ENCODE measurements at regions not wholly inside any gene's neighbourhood (a gene's known extent, or its start where the extent isn't known, plus 50 kb on each side); places are given as distances from the start of the nearest gene placed in this dataset.

- DNase-seq (ENCODE audit: low read depth), result no peak
Observed at GRCh38 chr6:21648475-21649050, 55.0 kb downstream of the SOX4 start.

GRCh38 chr6:21653323-21653722, 59.8 kb downstream of the SOX4 start:
- no peak for DNase-seq (ENCODE audit: low read depth)

- no peak for DNase-seq (ENCODE audit: low read depth)
Observed at GRCh38 chr6:21653905-21654304, 60.4 kb downstream of the SOX4 start.

- DNase-seq (ENCODE audit: low read depth), result no peak
Observed at GRCh38 chr6:21654361-21654760, 60.8 kb downstream of the SOX4 start.

- no peak for DNase-seq (ENCODE audit: low read depth)
Observed at GRCh38 chr6:21663966-21664313, 70.4 kb downstream of the SOX4 start.

GRCh38 chr6:21664314-21665109, 71.0 kb downstream of the SOX4 start:
- DNase-seq (ENCODE audit: low read depth), result no peak

- DNase-seq (ENCODE audit: low read depth), result no peak
Observed at GRCh38 chr6:21665110-21665391, 71.5 kb downstream of the SOX4 start.

GRCh38 chr6:21665392-21666200, 72.0 kb downstream of the SOX4 start:
- no peak for DNase-seq (ENCODE audit: low read depth)

GRCh38 chr6:21666201-21666691, 72.7 kb downstream of the SOX4 start:
- no peak for DNase-seq (ENCODE audit: low read depth)

GRCh38 chr6:21666853-21667681, 73.5 kb downstream of the SOX4 start:
- DNase-seq (ENCODE audit: low read depth), result no peak

GRCh38 chr6:21668795-21669194, 75.2 kb downstream of the SOX4 start:
- DNase-seq (ENCODE audit: low read depth), result no peak

- no peak for DNase-seq (ENCODE audit: low read depth)
Observed at GRCh38 chr6:21676769-21677168, 83.2 kb downstream of the SOX4 start.

- DNase-seq (ENCODE audit: low read depth), result no peak
Observed at GRCh38 chr6:21678990-21679389, 85.4 kb downstream of the SOX4 start.

GRCh38 chr6:21679761-21680265, 86.3 kb downstream of the SOX4 start:
- no peak for DNase-seq (ENCODE audit: low read depth)

GRCh38 chr6:21680611-21681010, 87.1 kb downstream of the SOX4 start:
- no peak for DNase-seq (ENCODE audit: low read depth)

- DNase-seq (ENCODE audit: low read depth), result no peak
Observed at GRCh38 chr6:21690489-21690888, 96.9 kb downstream of the SOX4 start.

GRCh38 chr6:21691685-21692346, 98.3 kb downstream of the SOX4 start:
- DNase-seq (ENCODE audit: low read depth), result no peak

- DNase-seq (ENCODE audit: low read depth), result no peak
Observed at GRCh38 chr6:21692721-21693120, 99.2 kb downstream of the SOX4 start.

GRCh38 chr6:21694168-21694567, 100.6 kb downstream of the SOX4 start:
- DNase-seq (ENCODE audit: low read depth), result no peak

GRCh38 chr6:21707524-21708319, 114.2 kb downstream of the SOX4 start:
- DNase-seq (ENCODE audit: low read depth), result no peak

GRCh38 chr6:21708320-21708580, 114.7 kb downstream of the SOX4 start:
- no peak for DNase-seq (ENCODE audit: low read depth)

Measured in stimulated activated CD8-positive, alpha-beta memory T cell treated with anti-CD3 and anti-CD28 coated beads, Interleukin-4, amount 100 ng/mL, for 24 hours (primary cell).